ENCODE measurements at regions not wholly inside any gene's neighbourhood (a gene's known extent, or its start where the extent isn't known, plus 50 kb on each side); places are given as distances from the start of the nearest gene placed in this dataset.
"Not testable (repeated sequence)": the region's sequence is repeated elsewhere in the genome, so short reads cannot be mapped to it uniquely, and the experiment has no call there.

- 97 to 98% methylated on average over 5 of the region's 5 CpGs for WGBS, 2 donors
- Histone ChIP-seq H3K4me3 (replicated peaks in 1 of 3) (no peak overlapping the region), H3K27ac (no peak overlapping the region), H3K36me3 (no peaks in the 10 kb centered on the region), H3K9me3 (no peaks in the 10 kb centered on the region), H3K4me1 (peaks cover 20 to 34% of the 10 kb centered on the region in 2 donors), H3K27me3 (no peaks in the 10 kb centered on the region)
- intact Hi-C loops (cut with DNase I): no loop called here
- no peak for DNase-seq
- TF ChIP-seq POLR2A (IDR thresholded peaks at IDR 0.05): no peak
- no peak for TF ChIP-seq CTCF (IDR thresholded peaks at IDR 0.05)
These were observed 75.1 kb downstream of the HAUS1 start for GRCh38 chr18:46179306-46179705.

- TF ChIP-seq POLR2A (IDR thresholded peaks at IDR 0.05) (no peak), CTCF (IDR thresholded peaks at IDR 0.05) (no peak)
- Histone ChIP-seq H3K27ac (no peak overlapping the region), H3K9me3 (no peaks in the 10 kb centered on the region), H3K27me3 (no peaks in the 10 kb centered on the region), H3K4me3 (replicated peaks in 1 of 3) (no peak overlapping the region), H3K4me1 (peaks cover 13 to 21% of the 10 kb centered on the region in 2 donors), H3K36me3 (no peaks in the 10 kb centered on the region)
- WGBS, 2 donors: 41 to 53% methylated on average over 3 of the region's 3 CpGs
- intact Hi-C loops (cut with DNase I): no loop called here
- no peak for DNase-seq
These were observed 78.6 kb downstream of the HAUS1 start for GRCh38 chr18:46182633-46183358.

GRCh38 chr18:46184296-46184695 lies 80.1 kb downstream of the HAUS1 start:
- WGBS, 2 donors: 92 to 100% methylated on average over 8 to 9 of the region's 9 CpGs
- H3K4me1 ChIP-seq: peaks cover 13 to 21% of the 10 kb centered on the region in 2 donors
- H3K27ac ChIP-seq; H3K9me3 ChIP-seq; H3K27me3 ChIP-seq; H3K36me3 ChIP-seq; DNase-seq; intact Hi-C loops (cut with DNase I); H3K4me3 ChIP-seq (replicated peaks in 1 of 3): not testable (repeated sequence)

- Histone ChIP-seq H3K4me3 (replicated peaks in 1 of 3) (no peak overlapping the region), H3K9me3 (no peaks in the 10 kb centered on the region), H3K4me1 (peaks cover 13 to 21% of the 10 kb centered on the region in 2 donors), H3K27ac (no peak overlapping the region), H3K27me3 (no peaks in the 10 kb centered on the region), H3K36me3 (no peaks in the 10 kb centered on the region)
- no peak for DNase-seq
- no peak for TF ChIP-seq POLR2A (IDR thresholded peaks at IDR 0.05)
- no peak for TF ChIP-seq CTCF (IDR thresholded peaks at IDR 0.05)
- WGBS, 2 donors: 83 to 86% methylated on average over 1 of the region's 1 CpG
- intact Hi-C loops (cut with DNase I): no loop called here
These were observed 80.5 kb downstream of the HAUS1 start for GRCh38 chr18:46184727-46185126.

- no peak for TF ChIP-seq CTCF (IDR thresholded peaks at IDR 0.05)
- TF ChIP-seq POLR2A (IDR thresholded peaks at IDR 0.05): no peak
- Histone ChIP-seq H3K36me3 (no peaks in the 10 kb centered on the region), H3K27me3 (no peaks in the 10 kb centered on the region), H3K4me1 (peaks cover 4 to 6% of the 10 kb centered on the region in 2 donors), H3K27ac (no peak overlapping the region), H3K9me3 (no peaks in the 10 kb centered on the region), H3K4me3 (replicated peaks in 1 of 3) (no peak overlapping the region)
- 91 to 94% methylated on average over 2 of the region's 2 CpGs for WGBS, 2 donors
- intact Hi-C loops (cut with DNase I): no loop called here
- DNase-seq: no peak
These were observed 86.5 kb downstream of the HAUS1 start for GRCh38 chr18:46190667-46191066.

Data from thyroid gland (tissue), 4 donors.